KBM-7 (cell line): ENCODE measurements at regions not wholly inside any gene's neighbourhood (a gene's known extent, or its start where the extent isn't known, plus 50 kb on each side); places are given as distances from the start of the nearest gene placed in this dataset.
"Not testable (repeated sequence)": the region's sequence is repeated elsewhere in the genome, so short reads cannot be mapped to it uniquely, and the experiment has no call there.

ENCODE experiments used
- DNase-seq: peaks from one replicate; pipeline ENCODE4 v3.0.0-alpha.2; 2015
- in situ Hi-C: fragments of 300-500 bp; cut with MboI; formaldehyde crosslinking; loops from 2 replicates; pipeline ENCODE4 v1.14.3; 2020; ENCODE audit warnings: low sequenced_read_pairs, low pct_unique_long_range_greater_than_20kb, mixed read lengths

GRCh38 chr15:53847745-53848144, 88.3 kb upstream of the WDR72 start:
- DNase-seq = no peak
- in situ Hi-C loops = no loop called here

- in situ Hi-C loops = no loop called here
- DNase-seq = no peak
These were observed 85.2 kb upstream of the WDR72 start for GRCh38 chr15:53844634-53845033.

- in situ Hi-C loops = no loop called here
- peak; percentile 17 for DNase-seq
These were observed 84.6 kb upstream of the WDR72 start for GRCh38 chr15:53843869-53844569.

GRCh38 chr15:53843166-53843565, 83.7 kb upstream of the WDR72 start:
- in situ Hi-C loops = no loop called here
- DNase-seq = no peak

- DNase-seq = no peak
- in situ Hi-C loops = no loop called here
These were observed 82.2 kb upstream of the WDR72 start for GRCh38 chr15:53841651-53842050.

GRCh38 chr15:53840681-53841080, 81.2 kb upstream of the WDR72 start:
- DNase-seq = no peak
- in situ Hi-C loops = no loop called here

GRCh38 chr15:53837263-53837662, 77.8 kb upstream of the WDR72 start:
- DNase-seq = no peak
- in situ Hi-C loops = no loop called here

GRCh38 chr15:53836618-53837017, 77.2 kb upstream of the WDR72 start:
- in situ Hi-C loops = no loop called here
- DNase-seq = no peak

- in situ Hi-C loops = no loop called here
- DNase-seq = no peak
These were observed 75.8 kb upstream of the WDR72 start for GRCh38 chr15:53835309-53835708.

- DNase-seq = no peak
- in situ Hi-C loops = no loop called here
These were observed 74.8 kb upstream of the WDR72 start for GRCh38 chr15:53834214-53834613.

- in situ Hi-C loops = no loop called here
- no peak for DNase-seq
These were observed 73.7 kb upstream of the WDR72 start for GRCh38 chr15:53833134-53833624.

- in situ Hi-C loops = no loop called here
- DNase-seq = no peak
These were observed 72.7 kb upstream of the WDR72 start for GRCh38 chr15:53831907-53832770.

GRCh38 chr15:53830707-53831386, 71.4 kb upstream of the WDR72 start:
- in situ Hi-C loops = no loop called here
- no peak for DNase-seq

GRCh38 chr15:53829923-53830459, 70.5 kb upstream of the WDR72 start:
- in situ Hi-C loops = no loop called here
- DNase-seq = no peak

GRCh38 chr15:53829471-53829870, 70.0 kb upstream of the WDR72 start:
- no peak for DNase-seq
- in situ Hi-C loops = no loop called here

- no peak for DNase-seq
- in situ Hi-C loops = no loop called here
These were observed 67.9 kb upstream of the WDR72 start for GRCh38 chr15:53827355-53827754.

- in situ Hi-C loops = no loop called here
- DNase-seq = peak; percentile 14
These were observed 52.1 kb upstream of the WDR72 start for GRCh38 chr15:53811530-53811929.

- DNase-seq, in situ Hi-C loops: not testable (repeated sequence)
These were observed 50.8 kb upstream of the WDR72 start for GRCh38 chr15:53810306-53810705.
